Hepatocyte (in vitro differentiated cells): ENCODE measurements at regions not wholly inside any gene's neighbourhood (a gene's known extent, or its start where the extent isn't known, plus 50 kb on each side); places are given as distances from the start of the nearest gene placed in this dataset.

Source experiments
- DNase-seq: peaks from one replicate; pipeline ENCODE4 v3.0.0-alpha.2; 2016; ENCODE audit warnings: low spot score
- H2AFZ ChIP-seq: fragments of 200-600 bp; sonication (generic); 2 replicates; pipeline ENCODE4 v1.6.0; 2016; ENCODE audit warnings: antibody characterized with exemption, mild to moderate bottlenecking
- H3K27ac ChIP-seq: fragments of 200-600 bp; sonication (generic); 2 replicates; pipeline ENCODE4 v1.5.1; 2016; ENCODE audit warnings: mild to moderate bottlenecking
- H3K27me3 ChIP-seq: fragments of 200-600 bp; sonication (generic); 2 replicates; pipeline ENCODE4 v1.6.1; 2016
- H3K36me3 ChIP-seq: fragments of 200-600 bp; sonication (generic); replicated peaks from 2 replicates; pipeline ENCODE4 v1.5.1; 2016; ENCODE audit warnings: low read depth; ENCODE audit not compliant: insufficient read depth
- H3K4me1 ChIP-seq: fragments of 200-600 bp; sonication (generic); 2 replicates; pipeline ENCODE4 v1.5.1; 2016; ENCODE audit warnings: mild to moderate bottlenecking, moderate library complexity; ENCODE audit not compliant: insufficient read depth
- H3K4me2 ChIP-seq: fragments of 200-600 bp; sonication (generic); 2 replicates; pipeline ENCODE4 v1.6.0; 2016
- H3K4me3 ChIP-seq: fragments of 200-600 bp; sonication (generic); 2 replicates; pipeline ENCODE4 v1.5.1; 2016; ENCODE audit warnings: mild to moderate bottlenecking
- H3K79me2 ChIP-seq: fragments of 200-600 bp; sonication (generic); 2 replicates; pipeline ENCODE4 v1.6.0; 2017; ENCODE audit warnings: mild to moderate bottlenecking
- H3K9me2 ChIP-seq: fragments of 200-600 bp; sonication (generic); replicated peaks from 2 replicates; pipeline ENCODE4 v1.6.0; 2017; ENCODE audit warnings: mild to moderate bottlenecking; ENCODE audit not compliant: insufficient read depth
- H3K9me3 ChIP-seq: fragments of 200-600 bp; sonication (generic); 2 replicates; pipeline ENCODE4 v1.5.1; 2016; ENCODE audit warnings: low read depth, mild to moderate bottlenecking
- H4K20me1 ChIP-seq: fragments of 200-600 bp; sonication (generic); 2 replicates; pipeline ENCODE4 v1.6.0; 2016; ENCODE audit warnings: mild to moderate bottlenecking; ENCODE audit not compliant: insufficient read depth, poor library complexity, severe bottlenecking
- CTCF ChIP-seq: fragments of 200-600 bp; sonication (generic); IDR thresholded peaks from 2 replicates; pipeline ENCODE4 v1.5.1; 2016; ENCODE audit warnings: antibody characterized with exemption, mild to moderate bottlenecking; ENCODE audit not compliant: poor library complexity
- EZH2 ChIP-seq: fragments of 200-600 bp; sonication (generic); IDR thresholded peaks from 2 replicates; pipeline ENCODE4 v1.6.1; 2016; ENCODE audit warnings: antibody characterized with exemption, mild to moderate bottlenecking, borderline replicate concordance
- EZH2phosphoT487 ChIP-seq: fragments of 200-600 bp; sonication (generic); IDR thresholded peaks from one replicate; pipeline ENCODE4 v1.6.1; 2018; ENCODE audit warnings: antibody characterized with exemption, mild to moderate bottlenecking, low read depth, moderate library complexity; ENCODE audit not compliant: unreplicated experiment, severe bottlenecking
- WGBS: methylation state at CpG from one replicate; pipeline ENCODE4 v1.1.6; 2016; ENCODE audit warnings: low lambda C conversion rate; ENCODE audit errors: missing lambda C conversion rate; 5-methylcytosine and 5-hydroxymethylcytosine counted together

GRCh38 chr6:9896806-9897205 lies 518.1 kb downstream of the TFAP2A start:
- no peaks in the 10 kb centered on the region for H3K27me3 ChIP-seq
- no peaks in the 10 kb centered on the region for H4K20me1 ChIP-seq
- WGBS, result 93% methylated on average over 3 of the region's 3 CpGs
- no peak overlapping the region for H2AFZ ChIP-seq
- H3K9me3 ChIP-seq, result no peaks in the 10 kb centered on the region
- no peaks in the 10 kb centered on the region for H3K79me2 ChIP-seq
- no peak overlapping the region for H3K4me3 ChIP-seq
- no peaks in the 10 kb centered on the region for H3K36me3 ChIP-seq
- no peak overlapping the region for H3K27ac ChIP-seq
- TF ChIP-seq EZH2, result no peak
- TF ChIP-seq CTCF, result no peak
- DNase-seq, result no peak
- no peaks in the 10 kb centered on the region for H3K9me2 ChIP-seq
- no peaks in the 10 kb centered on the region for H3K4me1 ChIP-seq
- no peak overlapping the region for H3K4me2 ChIP-seq

GRCh38 chr6:9890893-9891292 lies 524.0 kb downstream of the TFAP2A start:
- Histone ChIP-seq H3K9me3 (no peaks in the 10 kb centered on the region), H3K36me3 (no peaks in the 10 kb centered on the region), H2AFZ (no peak overlapping the region), H3K27me3 (no peaks in the 10 kb centered on the region), H3K9me2 (no peaks in the 10 kb centered on the region), H3K4me1 (no peaks in the 10 kb centered on the region), H3K4me2 (no peak overlapping the region), H4K20me1 (no peaks in the 10 kb centered on the region), H3K4me3 (no peak overlapping the region), H3K79me2 (no peaks in the 10 kb centered on the region), H3K27ac (no peak overlapping the region)
- no peak for DNase-seq
- no peak for TF ChIP-seq EZH2
- TF ChIP-seq CTCF, result no peak
- TF ChIP-seq EZH2phosphoT487, result no peak
- 82% methylated on average over 4 of the region's 4 CpGs for WGBS

- no peaks in the 10 kb centered on the region for H3K4me1 ChIP-seq
- no peak overlapping the region for H3K4me3 ChIP-seq
- H3K27ac ChIP-seq, result no peak overlapping the region
- H2AFZ ChIP-seq, result no peak overlapping the region
- H3K9me2 ChIP-seq, result no peaks in the 10 kb centered on the region
- H3K36me3 ChIP-seq, result no peaks in the 10 kb centered on the region
- no peaks in the 10 kb centered on the region for H3K79me2 ChIP-seq
- no peak overlapping the region for H3K4me2 ChIP-seq
- no peaks in the 10 kb centered on the region for H4K20me1 ChIP-seq
- no peak for DNase-seq
- TF ChIP-seq EZH2, result no peak
- TF ChIP-seq CTCF, result no peak
- no peak for TF ChIP-seq EZH2phosphoT487
- no peaks in the 10 kb centered on the region for H3K9me3 ChIP-seq
- no peaks in the 10 kb centered on the region for H3K27me3 ChIP-seq
- 91% methylated on average over 3 of the region's 3 CpGs for WGBS
These were observed 524.4 kb downstream of the TFAP2A start for GRCh38 chr6:9890469-9890868.

- H3K36me3 ChIP-seq, result no peaks in the 10 kb centered on the region
- H3K27ac ChIP-seq, result no peak overlapping the region
- 69% methylated on average over 1 of the region's 1 CpG for WGBS
- no peak overlapping the region for H3K4me2 ChIP-seq
- TF ChIP-seq EZH2, result no peak
- no peak for TF ChIP-seq CTCF
- TF ChIP-seq EZH2phosphoT487, result no peak
- H3K9me2 ChIP-seq, result no peaks in the 10 kb centered on the region
- no peaks in the 10 kb centered on the region for H3K9me3 ChIP-seq
- no peaks in the 10 kb centered on the region for H3K4me1 ChIP-seq
- H3K4me3 ChIP-seq, result no peak overlapping the region
- H3K79me2 ChIP-seq, result no peaks in the 10 kb centered on the region
- H3K27me3 ChIP-seq, result no peaks in the 10 kb centered on the region
- no peak overlapping the region for H2AFZ ChIP-seq
- no peak for DNase-seq
- H4K20me1 ChIP-seq, result no peaks in the 10 kb centered on the region
These were observed 536.3 kb downstream of the TFAP2A start for GRCh38 chr6:9878535-9878934.
